Ovary (tissue), 3 donors: ENCODE measurements at regions not wholly inside any gene's neighbourhood (a gene's known extent, or its start where the extent isn't known, plus 50 kb on each side); places are given as distances from the start of the nearest gene placed in this dataset.

Source experiments
- EP300 ChIP-seq: sonication (generic); formaldehyde crosslinking; IDR thresholded peaks from one replicate; pipeline ENCODE4 v1.6.1; 2017; ENCODE audit warnings: antibody characterized with exemption
- POLR2A ChIP-seq: fragments of 450-650 bp; IDR thresholded peaks from one replicate; pipeline ENCODE4 v1.6.1; 2017; ENCODE audit warnings: antibody characterized with exemption, mild to moderate bottlenecking, moderate library complexity
- TF ChIP-seq, protein P1 (sequence below), 3 donors: fragments of 450-650 bp in 2 of 3; fragments of 200-600 bp in 1 of 3; IDR thresholded peaks; one replicate each; pipeline versions ENCODE4 v1.5.1 to v1.8.0; 2016 to 2022; ENCODE audit warnings: antibody characterized with exemption in 3 of 3, mild to moderate bottlenecking in 1 of 3
- donor health status: DM: no; HTN: no; CAD: no.

DNA sequence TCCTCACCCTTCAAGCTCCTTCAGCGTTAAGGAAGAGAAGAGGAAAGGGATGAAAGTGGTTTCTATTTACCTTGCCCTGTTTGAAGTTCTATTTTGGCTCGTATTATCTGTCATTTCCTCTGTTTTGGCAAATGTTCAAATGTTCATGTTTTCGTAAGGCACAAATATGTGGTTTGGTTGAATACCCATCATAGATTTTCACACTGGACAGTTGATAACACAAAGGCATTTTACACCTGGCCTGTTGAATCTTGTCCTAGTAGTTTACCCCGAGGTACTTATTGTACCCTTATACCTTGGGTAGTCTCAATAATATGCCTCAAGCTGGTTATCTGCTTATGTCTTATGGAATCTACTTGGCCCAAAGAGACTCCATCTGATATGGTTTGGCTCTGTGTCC lies 706.9 kb downstream of the METTL15 start:
- TF ChIP-seq, protein P1, sequence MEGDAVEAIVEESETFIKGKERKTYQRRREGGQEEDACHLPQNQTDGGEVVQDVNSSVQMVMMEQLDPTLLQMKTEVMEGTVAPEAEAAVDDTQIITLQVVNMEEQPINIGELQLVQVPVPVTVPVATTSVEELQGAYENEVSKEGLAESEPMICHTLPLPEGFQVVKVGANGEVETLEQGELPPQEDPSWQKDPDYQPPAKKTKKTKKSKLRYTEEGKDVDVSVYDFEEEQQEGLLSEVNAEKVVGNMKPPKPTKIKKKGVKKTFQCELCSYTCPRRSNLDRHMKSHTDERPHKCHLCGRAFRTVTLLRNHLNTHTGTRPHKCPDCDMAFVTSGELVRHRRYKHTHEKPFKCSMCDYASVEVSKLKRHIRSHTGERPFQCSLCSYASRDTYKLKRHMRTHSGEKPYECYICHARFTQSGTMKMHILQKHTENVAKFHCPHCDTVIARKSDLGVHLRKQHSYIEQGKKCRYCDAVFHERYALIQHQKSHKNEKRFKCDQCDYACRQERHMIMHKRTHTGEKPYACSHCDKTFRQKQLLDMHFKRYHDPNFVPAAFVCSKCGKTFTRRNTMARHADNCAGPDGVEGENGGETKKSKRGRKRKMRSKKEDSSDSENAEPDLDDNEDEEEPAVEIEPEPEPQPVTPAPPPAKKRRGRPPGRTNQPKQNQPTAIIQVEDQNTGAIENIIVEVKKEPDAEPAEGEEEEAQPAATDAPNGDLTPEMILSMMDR (IDR thresholded peaks at IDR 0.05) = no peak
- TF ChIP-seq POLR2A (no peak), EP300 (no peak)
